Activated CD4-positive, alpha-beta memory T cell treated with anti-CD3 and anti-CD28 coated beads, Interleukin-2, amount 10 ng/mL, durations not matched to agents 7 days and 5 days (primary cell): ENCODE measurements at regions not wholly inside any gene's neighbourhood (a gene's known extent, or its start where the extent isn't known, plus 50 kb on each side); places are given as distances from the start of the nearest gene placed in this dataset.

Source experiments
- CTCF ChIA-PET: fragments of 350-600 bp; sonication (Branson Sonifier 250); formaldehyde crosslinking; loops from one replicate; lab custom pipeline; 2021; ENCODE audit warnings: antibody characterized with exemption, inconsistent platforms; lab: Charles Lee
- POLR2A ChIA-PET: fragments of 350-600 bp; sonication (Branson Sonifier 250); formaldehyde crosslinking; loops from one replicate; lab custom pipeline; 2021; ENCODE audit warnings: antibody characterized with exemption; lab: Charles Lee
- DNase-seq: peaks from one replicate; pipeline ENCODE4 v3.0.0-alpha.2; 2020
- H3K27ac Mint-ChIP-seq: one replicate; pipeline ENCODE4 v1.8.0; 2021; ENCODE audit warnings: mild to moderate bottlenecking, mixed read lengths
- H3K27me3 Mint-ChIP-seq: one replicate; pipeline ENCODE4 v1.8.0; 2021; ENCODE audit warnings: mixed read lengths
- H3K36me3 Mint-ChIP-seq: one replicate; pipeline ENCODE4 v1.8.0; 2021; ENCODE audit warnings: low read depth, mixed read lengths
- H3K4me1 Mint-ChIP-seq: one replicate; pipeline ENCODE4 v1.8.0; 2021; ENCODE audit warnings: mixed read lengths
- H3K4me3 Mint-ChIP-seq: one replicate; pipeline ENCODE4 v1.8.0; 2021; ENCODE audit warnings: mild to moderate bottlenecking, mixed read lengths
- H3K9me3 Mint-ChIP-seq: one replicate; pipeline ENCODE4 v1.8.0; 2021; ENCODE audit warnings: mixed read lengths

DNA sequence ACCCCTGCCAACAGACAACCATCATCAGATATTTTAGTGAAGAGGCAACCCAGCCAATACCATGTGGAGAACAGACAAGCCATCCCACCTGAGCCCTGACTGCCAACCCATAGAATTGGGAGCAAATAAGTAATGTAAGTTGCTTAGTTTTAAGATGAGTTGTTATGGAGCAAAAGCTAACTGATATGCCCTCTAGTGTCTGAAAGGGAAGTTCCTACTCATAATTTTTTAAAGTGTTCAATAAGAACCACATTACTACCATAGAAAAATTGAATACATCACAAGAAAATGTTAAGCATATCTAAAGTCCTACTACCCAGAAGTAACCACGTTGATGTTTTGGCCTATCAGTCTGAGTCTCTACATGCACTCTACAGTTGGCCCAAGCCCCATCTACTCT, 50.8 kb upstream of the SLC36A4 start:
- no peaks in the 10 kb centered on the region for H3K9me3 Mint-ChIP-seq

GRCh38 chr11:93249459-93250220, 51.8 kb upstream of the SLC36A4 start:
- POLR2A ChIA-PET = no interaction called here
- Mint-ChIP-seq H3K4me1 (no peaks in the 10 kb centered on the region), H3K27me3 (peaks cover 12% of the 10 kb centered on the region), H3K36me3 (no peaks in the 10 kb centered on the region), H3K27ac (no peak overlapping the region), H3K9me3 (no peaks in the 10 kb centered on the region), H3K4me3 (no peak overlapping the region)
- no peak for DNase-seq
- CTCF ChIA-PET = interaction anchor here (2.2 kb wide), 1 partner anchor 14 kb away, joined by 7 read pairs; no protein-coding TSS in a partner anchor

More for the DNA sequence above, 50.8 kb upstream of the SLC36A4 start:
- ChIA-PET CTCF (interaction anchor here (2.2 kb wide), 1 partner anchor 13 kb away, joined by 7 read pairs; no protein-coding TSS in a partner anchor), POLR2A (no interaction called here)
- no peak for DNase-seq
- H3K36me3 Mint-ChIP-seq = no peaks in the 10 kb centered on the region
- no peak overlapping the region for H3K27ac Mint-ChIP-seq
- no peaks in the 10 kb centered on the region for H3K4me1 Mint-ChIP-seq
- H3K4me3 Mint-ChIP-seq = no peak overlapping the region
- peaks cover 12% of the 10 kb centered on the region for H3K27me3 Mint-ChIP-seq

GRCh38 chr11:93250326-93250725, 52.5 kb upstream of the SLC36A4 start:
- ChIA-PET CTCF (interaction anchor here (2.2 kb wide), 1 partner anchor 15 kb away, joined by 7 read pairs; no protein-coding TSS in a partner anchor), POLR2A (no interaction called here)
- H3K27ac Mint-ChIP-seq = no peak overlapping the region
- H3K4me3 Mint-ChIP-seq = no peak overlapping the region
- no peaks in the 10 kb centered on the region for H3K36me3 Mint-ChIP-seq
- DNase-seq = no peak
- H3K27me3 Mint-ChIP-seq = peaks cover 12% of the 10 kb centered on the region
- H3K4me1 Mint-ChIP-seq = no peaks in the 10 kb centered on the region
- H3K9me3 Mint-ChIP-seq = no peaks in the 10 kb centered on the region

GRCh38 chr11:93251922-93252321, 54.1 kb upstream of the SLC36A4 start:
- CTCF ChIA-PET = no interaction called here
- H3K36me3 Mint-ChIP-seq = no peaks in the 10 kb centered on the region
- no peak overlapping the region for H3K27ac Mint-ChIP-seq
- peaks cover 7% of the 10 kb centered on the region for H3K27me3 Mint-ChIP-seq
- POLR2A ChIA-PET = no interaction called here
- no peaks in the 10 kb centered on the region for H3K9me3 Mint-ChIP-seq
- no peaks in the 10 kb centered on the region for H3K4me1 Mint-ChIP-seq
- H3K4me3 Mint-ChIP-seq = no peak overlapping the region
- no peak for DNase-seq

GRCh38 chr11:93253111-93253510, 55.3 kb upstream of the SLC36A4 start:
- no peaks in the 10 kb centered on the region for H3K9me3 Mint-ChIP-seq
- no peak overlapping the region for H3K4me3 Mint-ChIP-seq
- CTCF ChIA-PET = no interaction called here
- H3K27me3 Mint-ChIP-seq = peaks cover 7% of the 10 kb centered on the region
- POLR2A ChIA-PET = no interaction called here
- DNase-seq = no peak
- H3K4me1 Mint-ChIP-seq = no peaks in the 10 kb centered on the region
- H3K36me3 Mint-ChIP-seq = no peaks in the 10 kb centered on the region
- no peak overlapping the region for H3K27ac Mint-ChIP-seq

DNA sequence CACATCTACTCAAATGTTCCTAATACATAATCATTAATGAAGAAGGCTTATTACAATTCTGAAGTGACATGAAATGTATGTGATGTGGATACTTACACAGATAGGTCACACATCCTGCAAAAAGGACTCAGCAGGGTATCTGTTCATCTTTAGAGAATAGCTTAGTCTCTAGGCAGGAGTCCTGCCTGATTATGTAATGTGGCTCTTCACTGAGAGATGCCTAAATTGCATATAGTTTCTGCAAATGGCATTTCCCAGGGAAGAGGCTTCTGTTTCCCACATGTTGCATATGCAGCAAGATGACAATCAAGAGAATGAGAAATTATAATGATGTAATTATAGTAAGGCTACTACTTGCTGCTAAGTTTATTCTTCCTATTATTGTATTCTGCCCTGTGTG, 58.8 kb upstream of the SLC36A4 start:
- no peak for DNase-seq
- ChIA-PET CTCF (no interaction called here), POLR2A (no interaction called here)
- H3K4me1 Mint-ChIP-seq = no peaks in the 10 kb centered on the region
- no peaks in the 10 kb centered on the region for H3K36me3 Mint-ChIP-seq
- peaks cover 9% of the 10 kb centered on the region for H3K27me3 Mint-ChIP-seq
- peaks cover 3% of the 10 kb centered on the region for H3K9me3 Mint-ChIP-seq
- H3K4me3 Mint-ChIP-seq = no peak overlapping the region
- H3K27ac Mint-ChIP-seq = no peak overlapping the region

- ChIA-PET POLR2A (no interaction called here), CTCF (no interaction called here)
- H3K4me1 Mint-ChIP-seq = no peaks in the 10 kb centered on the region
- no peaks in the 10 kb centered on the region for H3K36me3 Mint-ChIP-seq
- no peaks in the 10 kb centered on the region for H3K9me3 Mint-ChIP-seq
- no peak overlapping the region for H3K4me3 Mint-ChIP-seq
- H3K27ac Mint-ChIP-seq = no peak overlapping the region
- peaks cover 9% of the 10 kb centered on the region for H3K27me3 Mint-ChIP-seq
- DNase-seq = no peak
Measured at GRCh38 chr11:93267383-93267782, 63.2 kb upstream of the DEUP1 start.

DNA sequence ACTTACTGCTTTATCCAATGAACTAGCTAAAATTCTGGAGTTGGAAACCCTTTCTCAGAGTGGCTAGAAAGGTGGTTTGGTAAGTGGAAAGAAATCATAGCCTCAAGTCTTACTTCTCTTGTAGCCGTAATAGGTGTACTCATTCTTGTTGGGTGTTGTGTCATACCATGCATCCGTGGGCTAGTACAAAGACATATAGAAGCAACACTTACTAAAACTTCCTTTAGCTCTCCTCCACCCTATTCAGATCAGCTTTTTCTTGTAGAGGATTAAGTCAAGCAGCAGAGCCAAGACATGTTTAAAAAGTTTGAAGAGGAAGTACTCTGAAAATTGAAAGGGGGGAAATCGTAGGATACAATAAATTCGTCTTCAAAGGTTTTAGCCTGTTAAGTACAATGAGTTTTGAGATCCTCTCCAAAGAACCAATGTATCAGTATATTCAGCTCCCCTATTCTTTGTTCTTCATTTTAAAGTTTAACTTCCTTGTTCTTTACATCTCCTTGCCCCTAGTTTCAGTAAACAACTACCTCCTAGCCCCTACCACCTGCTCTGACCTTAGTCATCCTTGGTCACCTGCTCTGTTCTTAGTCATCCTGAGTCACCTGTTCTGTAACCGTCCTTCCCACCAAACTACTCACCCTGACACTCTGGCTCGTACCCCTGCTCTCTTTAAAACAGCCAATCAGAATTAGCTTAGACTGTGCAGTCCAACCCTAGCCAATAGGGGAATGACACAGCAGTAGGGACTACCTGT, 62.1 kb upstream of the DEUP1 start:
- Mint-ChIP-seq H3K9me3 (no peaks in the 10 kb centered on the region), H3K36me3 (no peaks in the 10 kb centered on the region), H3K27ac (no peak overlapping the region), H3K4me3 (no peak overlapping the region), H3K4me1 (no peaks in the 10 kb centered on the region), H3K27me3 (peaks cover 7% of the 10 kb centered on the region)
- ChIA-PET CTCF (no interaction called here), POLR2A (no interaction called here)
- no peak for DNase-seq

GRCh38 chr11:93271596-93271995, 58.9 kb upstream of the DEUP1 start:
- peaks cover 3% of the 10 kb centered on the region for H3K27me3 Mint-ChIP-seq
- no peak for DNase-seq
- H3K9me3 Mint-ChIP-seq = no peaks in the 10 kb centered on the region
- H3K36me3 Mint-ChIP-seq = no peaks in the 10 kb centered on the region
- no peak overlapping the region for H3K27ac Mint-ChIP-seq
- no peaks in the 10 kb centered on the region for H3K4me1 Mint-ChIP-seq
- ChIA-PET CTCF (no interaction called here), POLR2A (no interaction called here)
- no peak overlapping the region for H3K4me3 Mint-ChIP-seq

DNA sequence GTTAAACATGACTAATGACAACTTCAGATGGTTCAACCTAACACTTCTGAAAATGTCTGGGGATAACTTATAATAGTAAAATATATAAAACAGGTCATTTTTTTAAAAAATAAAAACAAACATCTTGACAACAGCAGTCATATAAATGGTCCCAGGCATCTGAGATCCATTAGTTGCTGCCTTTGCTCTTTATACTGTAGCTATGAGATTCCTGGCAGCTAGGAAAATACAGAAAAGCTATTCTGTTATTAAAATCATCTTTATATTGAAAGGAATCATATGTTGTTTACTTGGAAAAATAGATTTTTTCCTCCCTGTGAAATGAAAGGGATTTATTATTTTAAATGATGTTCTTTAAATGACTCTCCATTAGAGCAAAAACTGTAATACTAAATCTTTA, 55.7 kb upstream of the DEUP1 start:
- no peak for DNase-seq
- Mint-ChIP-seq H3K27ac (no peak overlapping the region), H3K36me3 (no peaks in the 10 kb centered on the region), H3K27me3 (peaks cover 4% of the 10 kb centered on the region), H3K4me1 (no peaks in the 10 kb centered on the region), H3K4me3 (no peak overlapping the region), H3K9me3 (no peaks in the 10 kb centered on the region)
- POLR2A ChIA-PET = no interaction called here
- CTCF ChIA-PET = interaction anchor here (0.6 kb wide), 1 partner anchor 419 kb away, joined by 3 read pairs; no protein-coding TSS in a partner anchor

- H3K4me1 Mint-ChIP-seq = no peaks in the 10 kb centered on the region
- no peaks in the 10 kb centered on the region for H3K36me3 Mint-ChIP-seq
- H3K27me3 Mint-ChIP-seq = peaks cover 3% of the 10 kb centered on the region
- no peak for DNase-seq
- ChIA-PET POLR2A (no interaction called here), CTCF (no interaction called here)
- H3K27ac Mint-ChIP-seq = no peak overlapping the region
- H3K9me3 Mint-ChIP-seq = no peaks in the 10 kb centered on the region
- no peak overlapping the region for H3K4me3 Mint-ChIP-seq
Measured at GRCh38 chr11:93278976-93279375, 51.6 kb upstream of the DEUP1 start.

DNA sequence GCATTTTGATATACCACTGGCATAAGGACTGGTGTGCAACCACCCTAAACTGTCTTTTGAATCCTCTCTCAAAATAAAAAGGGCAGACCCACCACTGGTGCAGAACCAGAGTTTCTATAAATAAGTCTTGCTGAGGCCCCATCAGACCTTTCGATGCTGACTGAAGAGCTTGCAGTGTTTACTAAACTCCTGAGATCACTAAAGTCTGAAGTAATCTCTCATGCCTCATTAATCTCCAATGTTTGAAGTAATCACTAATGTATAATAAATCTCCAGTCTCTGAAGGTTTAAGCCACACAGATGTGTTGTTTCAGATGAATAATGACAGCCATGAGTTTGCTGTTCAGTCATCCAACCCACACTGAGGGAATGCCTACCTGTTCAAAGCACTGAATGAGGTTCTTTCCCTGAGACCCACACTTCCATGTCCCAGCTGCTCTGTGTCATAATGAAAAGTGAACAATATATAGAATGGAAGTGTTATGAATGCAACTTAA, 50.6 kb upstream of the DEUP1 start:
- Mint-ChIP-seq H3K4me3 (no peak overlapping the region), H3K27ac (no peak overlapping the region), H3K36me3 (no peaks in the 10 kb centered on the region), H3K9me3 (no peaks in the 10 kb centered on the region), H3K4me1 (no peaks in the 10 kb centered on the region), H3K27me3 (peaks cover 3% of the 10 kb centered on the region)
- ChIA-PET POLR2A (no interaction called here), CTCF (no interaction called here)
- no peak for DNase-seq
